ENCODE measurements at regions not wholly inside any gene's neighbourhood (a gene's known extent, or its start where the extent isn't known, plus 50 kb on each side); places are given as distances from the start of the nearest gene placed in this dataset.

DNA sequence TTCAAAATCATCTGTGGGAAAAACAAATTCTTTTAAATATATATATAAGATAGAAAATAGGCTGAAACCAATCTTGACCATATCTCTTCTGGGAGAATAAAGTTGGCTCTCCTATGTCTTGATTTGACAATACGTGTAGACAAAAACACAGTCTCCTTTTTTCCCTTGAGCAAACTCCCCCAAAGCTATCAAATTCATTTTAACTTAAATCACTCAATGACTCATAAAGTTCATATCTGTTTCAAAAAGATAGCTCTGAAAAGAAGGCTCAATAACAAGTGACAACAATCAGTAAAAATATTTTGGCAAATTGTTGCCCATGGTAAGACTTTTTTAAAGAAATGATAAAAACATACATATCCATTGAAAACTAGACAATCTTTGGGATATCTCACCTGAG, 236.0 kb upstream of the TENT5A start:
- TF ChIP-seq, protein P1, sequence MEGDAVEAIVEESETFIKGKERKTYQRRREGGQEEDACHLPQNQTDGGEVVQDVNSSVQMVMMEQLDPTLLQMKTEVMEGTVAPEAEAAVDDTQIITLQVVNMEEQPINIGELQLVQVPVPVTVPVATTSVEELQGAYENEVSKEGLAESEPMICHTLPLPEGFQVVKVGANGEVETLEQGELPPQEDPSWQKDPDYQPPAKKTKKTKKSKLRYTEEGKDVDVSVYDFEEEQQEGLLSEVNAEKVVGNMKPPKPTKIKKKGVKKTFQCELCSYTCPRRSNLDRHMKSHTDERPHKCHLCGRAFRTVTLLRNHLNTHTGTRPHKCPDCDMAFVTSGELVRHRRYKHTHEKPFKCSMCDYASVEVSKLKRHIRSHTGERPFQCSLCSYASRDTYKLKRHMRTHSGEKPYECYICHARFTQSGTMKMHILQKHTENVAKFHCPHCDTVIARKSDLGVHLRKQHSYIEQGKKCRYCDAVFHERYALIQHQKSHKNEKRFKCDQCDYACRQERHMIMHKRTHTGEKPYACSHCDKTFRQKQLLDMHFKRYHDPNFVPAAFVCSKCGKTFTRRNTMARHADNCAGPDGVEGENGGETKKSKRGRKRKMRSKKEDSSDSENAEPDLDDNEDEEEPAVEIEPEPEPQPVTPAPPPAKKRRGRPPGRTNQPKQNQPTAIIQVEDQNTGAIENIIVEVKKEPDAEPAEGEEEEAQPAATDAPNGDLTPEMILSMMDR (IDR thresholded peaks at IDR 0.05; ENCODE audit: extremely low read depth in 1 of 2, insufficient read depth in 1 of 2, low read depth in 1 of 2, low read length in 2 of 2): no peak
- TF ChIP-seq EZH2 (IDR thresholded peaks at IDR 0.05; ENCODE audit: borderline replicate concordance, low read depth, low read length, severe bottlenecking) (no peak), POLR2AphosphoS5 (IDR thresholded peaks at IDR 0.05; ENCODE audit: insufficient read depth, low read depth, low read length) (no peak)

Data from endothelial cell of umbilical vein (primary cell).